ENCODE measurements at regions not wholly inside any gene's neighbourhood (a gene's known extent, or its start where the extent isn't known, plus 50 kb on each side); places are given as distances from the start of the nearest gene placed in this dataset.
"Not testable (repeated sequence)": the region's sequence is repeated elsewhere in the genome, so short reads cannot be mapped to it uniquely, and the experiment has no call there.

DNA sequence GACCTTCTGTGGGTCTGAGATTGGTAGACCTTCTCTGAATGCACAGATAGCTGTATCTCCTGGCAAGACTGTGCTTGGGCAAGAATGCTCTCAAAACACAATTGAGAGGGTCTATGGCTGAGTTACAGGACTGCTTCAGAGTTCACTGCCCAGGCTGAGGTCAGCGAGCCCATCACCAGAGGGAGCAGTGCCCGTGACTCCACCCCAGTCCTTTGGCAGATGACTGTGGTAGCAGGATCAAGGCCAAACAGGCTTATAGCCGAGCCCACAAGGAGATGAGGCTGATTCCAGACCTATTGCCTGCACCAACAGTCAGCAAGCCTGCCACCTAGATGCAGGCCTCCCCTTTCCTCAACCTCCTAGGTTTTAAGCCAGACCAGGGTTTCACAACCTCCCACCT, 89.4 kb downstream of the CHRFAM7A start:
- ATAC-seq; H3K27ac ChIP-seq; H3K9me3 ChIP-seq; DNase-seq; H3K36me3 ChIP-seq; H3K4me1 ChIP-seq; H3K4me3 ChIP-seq; intact Hi-C loops (cut with DNase I); H3K27me3 ChIP-seq: not testable (repeated sequence)
